ENCODE measurements at regions not wholly inside any gene's neighbourhood (a gene's known extent, or its start where the extent isn't known, plus 50 kb on each side); places are given as distances from the start of the nearest gene placed in this dataset.

GRCh38 chr10:28375399-28376354 is 72.8 kb upstream of the MPP7 start:
- Histone ChIP-seq H3K36me3 (ENCODE audit: insufficient read depth, low read length) (no peaks in the 10 kb centered on the region), H3K27ac (ENCODE audit: low read length) (no peak overlapping the region), H3K9me3 (ENCODE audit: insufficient read depth, low read length, severe bottlenecking) (no peaks in the 10 kb centered on the region), H3K4me1 (ENCODE audit: insufficient read depth, low read length) (no peaks in the 10 kb centered on the region), H3K9ac (ENCODE audit: low read depth, low read length) (no peak overlapping the region), H3K4me3 (ENCODE audit: low read depth in 1 of 2, low read length in 2 of 2) (no peak overlapping the region), H3K27me3 (ENCODE audit: insufficient read depth, low read length, poor library complexity) (peaks cover 2% of the 10 kb centered on the region), H3K79me2 (ENCODE audit: insufficient read depth, low read length) (no peaks in the 10 kb centered on the region), H4K20me1 (ENCODE audit: insufficient read depth, low read length) (no peaks in the 10 kb centered on the region), H3K4me2 (ENCODE audit: insufficient read depth, low read length) (no peak overlapping the region), H2AFZ (ENCODE audit: low read depth, low read length) (no peak overlapping the region)
- TF ChIP-seq EZH2 (IDR thresholded peaks at IDR 0.05; ENCODE audit: borderline replicate concordance, low read depth, low read length, severe bottlenecking): no peak
- TF ChIP-seq CTCF (IDR thresholded peaks at IDR 0.05; ENCODE audit: borderline replicate concordance, extremely low read depth, low read length, poor library complexity, severe bottlenecking): no peak
- ATAC-seq (ENCODE audit: insufficient read depth, low read depth) (no peak), DNase-seq (no peak)

DNA sequence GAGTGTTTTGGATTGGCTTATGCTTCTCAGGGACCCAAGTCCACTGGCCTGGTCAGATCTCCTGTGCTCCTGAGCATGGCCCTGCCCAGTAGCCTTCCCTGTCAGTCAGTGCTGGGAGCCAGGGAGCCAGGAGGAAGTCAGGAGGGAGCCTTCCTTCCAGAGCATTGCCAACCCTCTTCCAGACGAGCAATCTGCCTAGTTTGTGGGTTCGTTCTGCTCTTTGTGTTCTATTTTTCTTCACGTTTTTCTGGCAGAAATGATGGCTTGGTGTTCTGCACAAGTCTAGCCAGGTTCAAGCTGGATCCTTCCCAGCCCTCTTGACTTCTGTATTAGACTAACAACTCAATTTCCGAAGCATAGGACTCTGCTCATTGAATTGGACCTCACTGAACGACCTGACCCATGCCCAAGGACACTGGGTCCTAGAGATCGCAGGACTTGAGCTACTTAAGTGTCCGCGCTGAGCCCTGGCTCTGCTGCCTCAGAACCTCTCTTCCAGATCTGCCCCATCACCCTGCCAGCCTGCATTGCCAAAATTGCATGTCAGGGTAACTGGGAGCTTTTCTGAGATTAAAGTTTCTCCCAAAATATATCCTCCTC is 76.2 kb upstream of the MPP7 start:
- no peaks in the 10 kb centered on the region for H3K9me3 ChIP-seq (ENCODE audit: insufficient read depth, low read length, severe bottlenecking)
- ATAC-seq (ENCODE audit: insufficient read depth, low read depth) (no peak), DNase-seq (no peak)
- H3K79me2 ChIP-seq (ENCODE audit: insufficient read depth, low read length): no peaks in the 10 kb centered on the region
- no peak overlapping the region for H3K9ac ChIP-seq (ENCODE audit: low read depth, low read length)
- no peak overlapping the region for H3K4me3 ChIP-seq (ENCODE audit: low read depth in 1 of 2, low read length in 2 of 2)
- H3K27ac ChIP-seq (ENCODE audit: low read length): no peak overlapping the region
- no peak overlapping the region for H3K4me2 ChIP-seq (ENCODE audit: insufficient read depth, low read length)
- no peak for TF ChIP-seq EZH2 (IDR thresholded peaks at IDR 0.05; ENCODE audit: borderline replicate concordance, low read depth, low read length, severe bottlenecking)
- TF ChIP-seq CTCF (IDR thresholded peaks at IDR 0.05; ENCODE audit: borderline replicate concordance, extremely low read depth, low read length, poor library complexity, severe bottlenecking): no peak
- H4K20me1 ChIP-seq (ENCODE audit: insufficient read depth, low read length): no peaks in the 10 kb centered on the region
- no peak overlapping the region for H2AFZ ChIP-seq (ENCODE audit: low read depth, low read length)
- H3K4me1 ChIP-seq (ENCODE audit: insufficient read depth, low read length): no peaks in the 10 kb centered on the region
- H3K36me3 ChIP-seq (ENCODE audit: insufficient read depth, low read length): no peaks in the 10 kb centered on the region
- H3K27me3 ChIP-seq (ENCODE audit: insufficient read depth, low read length, poor library complexity): peaks cover 5% of the 10 kb centered on the region

DNA sequence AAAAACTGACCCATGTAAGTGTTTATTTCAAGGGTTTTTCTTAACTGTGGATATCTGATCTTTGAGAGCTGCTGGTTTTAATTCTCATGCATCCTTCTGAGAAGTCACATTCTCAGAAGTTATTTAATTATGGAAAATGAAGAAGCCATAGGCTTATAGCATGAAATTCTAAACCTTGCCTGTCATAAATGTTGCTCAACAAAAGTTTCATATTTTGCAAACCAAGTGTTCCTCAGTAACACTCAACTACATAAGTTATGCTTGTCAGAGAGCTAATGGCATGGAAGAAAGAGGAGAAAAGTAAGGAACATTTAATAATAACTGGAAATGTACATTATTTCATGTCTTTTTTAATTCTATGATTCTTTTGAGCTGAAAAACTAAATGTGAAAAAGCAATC is 78.6 kb upstream of the MPP7 start:
- ATAC-seq (ENCODE audit: insufficient read depth, low read depth): no peak
- H3K79me2 ChIP-seq (ENCODE audit: insufficient read depth, low read length): no peaks in the 10 kb centered on the region
- no peak overlapping the region for H3K4me2 ChIP-seq (ENCODE audit: insufficient read depth, low read length)
- H3K4me3 ChIP-seq (ENCODE audit: low read depth in 1 of 2, low read length in 2 of 2): no peak overlapping the region
- no peak for DNase-seq
- H2AFZ ChIP-seq (ENCODE audit: low read depth, low read length): no peak overlapping the region
- no peaks in the 10 kb centered on the region for H4K20me1 ChIP-seq (ENCODE audit: insufficient read depth, low read length)
- no peaks in the 10 kb centered on the region for H3K36me3 ChIP-seq (ENCODE audit: insufficient read depth, low read length)
- TF ChIP-seq EZH2 (IDR thresholded peaks at IDR 0.05; ENCODE audit: borderline replicate concordance, low read depth, low read length, severe bottlenecking) (no peak), CTCF (IDR thresholded peaks at IDR 0.05; ENCODE audit: borderline replicate concordance, extremely low read depth, low read length, poor library complexity, severe bottlenecking) (no peak)
- H3K4me1 ChIP-seq (ENCODE audit: insufficient read depth, low read length): no peaks in the 10 kb centered on the region
- no peak overlapping the region for H3K27ac ChIP-seq (ENCODE audit: low read length)
- H3K27me3 ChIP-seq (ENCODE audit: insufficient read depth, low read length, poor library complexity): peaks cover 6% of the 10 kb centered on the region
- no peaks in the 10 kb centered on the region for H3K9me3 ChIP-seq (ENCODE audit: insufficient read depth, low read length, severe bottlenecking)
- H3K9ac ChIP-seq (ENCODE audit: low read depth, low read length): no peak overlapping the region

Data from DND-41 (cell line).